GM23338 (cell line): ENCODE measurements at regions not wholly inside any gene's neighbourhood (a gene's known extent, or its start where the extent isn't known, plus 50 kb on each side); places are given as distances from the start of the nearest gene placed in this dataset.
A peak's percentile ranks its signal among the peaks of the same experiment; 100 is the strongest.

ENCODE experiments used
- ATAC-seq: fragments of 200-7000 bp; cut with Tn5 transposase; 3 replicates; pipeline ENCODE4 v1.9.1; 2020
- DNase-seq: peaks from one replicate; pipeline ENCODE4 v3.0.0-alpha.2; 2015; ENCODE audit warnings: low spot score
- H2AFZ ChIP-seq: fragments of 200-600 bp; sonication (generic); 2 replicates; pipeline ENCODE4 v1.8.0; 2016; ENCODE audit warnings: antibody characterized with exemption, mild to moderate bottlenecking, moderate library complexity
- H3F3A ChIP-seq: fragments of 200-600 bp; sonication (generic); replicated peaks from 2 replicates; pipeline ENCODE4 v1.8.0; 2017; ENCODE audit warnings: antibody characterized with exemption, mixed run types, low read depth
- H3K27ac ChIP-seq: fragments of 200-600 bp; sonication (generic); 2 replicates; pipeline ENCODE4 v1.6.1; 2016; ENCODE audit warnings: low read depth
- H3K27me3 ChIP-seq: fragments of 200-600 bp; sonication (generic); 2 replicates; pipeline ENCODE4 v1.8.0; 2016; ENCODE audit warnings: mild to moderate bottlenecking, mixed run types, moderate library complexity; ENCODE audit not compliant: insufficient read depth
- H3K36me3 ChIP-seq: fragments of 200-600 bp; sonication (generic); 2 replicates; pipeline ENCODE4 v1.8.0; 2016; ENCODE audit warnings: mild to moderate bottlenecking; ENCODE audit not compliant: insufficient read depth
- H3K4me1 ChIP-seq: fragments of 200-600 bp; sonication (generic); 2 replicates; pipeline ENCODE4 v1.8.0; 2016; ENCODE audit warnings: mild to moderate bottlenecking, moderate library complexity; ENCODE audit not compliant: insufficient read depth
- H3K4me2 ChIP-seq: fragments of 200-600 bp; sonication (generic); 2 replicates; pipeline ENCODE4 v1.7.1; 2017; ENCODE audit warnings: mixed run types
- H3K4me3 ChIP-seq: fragments of 200-600 bp; sonication (generic); 2 replicates; pipeline ENCODE4 v1.6.1; 2016; ENCODE audit warnings: mixed run types
- H3K79me2 ChIP-seq: fragments of 200-600 bp; sonication (generic); replicated peaks from 2 replicates; pipeline ENCODE4 v1.8.0; 2017; ENCODE audit warnings: mild to moderate bottlenecking; ENCODE audit not compliant: insufficient read depth
- H3K9me2 ChIP-seq: fragments of 200-600 bp; sonication (generic); 2 replicates; pipeline ENCODE4 v1.8.0; 2017; ENCODE audit not compliant: insufficient read depth
- H4K20me1 ChIP-seq: fragments of 200-600 bp; sonication (generic); replicated peaks from 2 replicates; pipeline ENCODE4 v1.8.0; 2017; ENCODE audit warnings: mild to moderate bottlenecking; ENCODE audit not compliant: insufficient read depth
- H3K27ac Mint-ChIP-seq: 2 replicates; pipeline ENCODE4 v1.8.0; 2020; ENCODE audit warnings: inconsistent platforms, mild to moderate bottlenecking, moderate library complexity, mixed read lengths
- H3K27me3 Mint-ChIP-seq: 3 replicates; pipeline ENCODE4 v1.8.0; 2022; ENCODE audit warnings: low read depth, mild to moderate bottlenecking, moderate library complexity, mixed read lengths, inconsistent platforms; ENCODE audit not compliant: insufficient read depth, poor library complexity
- H3K36me3 Mint-ChIP-seq: 3 replicates; pipeline ENCODE4 v1.8.0; 2021; ENCODE audit warnings: low read depth, mild to moderate bottlenecking, inconsistent platforms, moderate library complexity, mixed read lengths
- H3K4me1 Mint-ChIP-seq: 3 replicates; pipeline ENCODE4 v1.8.0; 2020; ENCODE audit warnings: mild to moderate bottlenecking, inconsistent platforms, mixed read lengths
- H3K4me3 Mint-ChIP-seq: 3 replicates; pipeline ENCODE4 v1.8.0; 2021; ENCODE audit warnings: moderate library complexity, mild to moderate bottlenecking, inconsistent platforms, mixed read lengths
- H3K9me3 Mint-ChIP-seq: 3 replicates; pipeline ENCODE4 v1.8.0; 2020; ENCODE audit warnings: moderate library complexity, mild to moderate bottlenecking, inconsistent platforms, mixed read lengths
- EZH2 ChIP-seq: fragments of 200-600 bp; sonication (generic); IDR thresholded peaks from one replicate; pipeline ENCODE4 v1.8.0; 2017; ENCODE audit warnings: antibody characterized with exemption, mild to moderate bottlenecking, low read depth; ENCODE audit not compliant: unreplicated experiment
- EZH2phosphoT487 ChIP-seq: fragments of 200-600 bp; sonication (generic); IDR thresholded peaks from one replicate; pipeline ENCODE4 v1.8.1; 2018; ENCODE audit warnings: antibody characterized with exemption; ENCODE audit not compliant: unreplicated experiment
- JUNB ChIP-seq: IDR thresholded peaks from one replicate; pipeline ENCODE4 v1.6.1; 2016; ENCODE audit warnings: antibody characterized with exemption; ENCODE audit not compliant: unreplicated experiment
- NANOG ChIP-seq: IDR thresholded peaks from 2 replicates; pipeline ENCODE4 v1.6.1; 2016; ENCODE audit warnings: antibody characterized with exemption, borderline replicate concordance
- POLR2AphosphoS5 ChIP-seq: IDR thresholded peaks from 2 replicates; pipeline ENCODE4 v1.6.1; 2016; ENCODE audit warnings: antibody characterized with exemption, low read depth
- STAT1 ChIP-seq: IDR thresholded peaks from one replicate; pipeline ENCODE4 v1.6.1; 2016; ENCODE audit warnings: antibody characterized with exemption; ENCODE audit not compliant: unreplicated experiment
- ZNF114 ChIP-seq: fragments of 250-450 bp; sonication (Bioruptor Pico); IDR thresholded peaks from 2 replicates; pipeline ENCODE4 v1.5.0; 2020; ENCODE audit warnings: mild to moderate bottlenecking, moderate library complexity
- TF ChIP-seq, protein P1 (sequence below): IDR thresholded peaks from one replicate; pipeline ENCODE4 v1.6.1; 2018; ENCODE audit warnings: antibody characterized with exemption; ENCODE audit not compliant: unreplicated experiment
- TF ChIP-seq, protein P2 (sequence below): IDR thresholded peaks from 2 replicates; pipeline ENCODE4 v1.6.1; 2016; ENCODE audit warnings: antibody characterized with exemption

DNA sequence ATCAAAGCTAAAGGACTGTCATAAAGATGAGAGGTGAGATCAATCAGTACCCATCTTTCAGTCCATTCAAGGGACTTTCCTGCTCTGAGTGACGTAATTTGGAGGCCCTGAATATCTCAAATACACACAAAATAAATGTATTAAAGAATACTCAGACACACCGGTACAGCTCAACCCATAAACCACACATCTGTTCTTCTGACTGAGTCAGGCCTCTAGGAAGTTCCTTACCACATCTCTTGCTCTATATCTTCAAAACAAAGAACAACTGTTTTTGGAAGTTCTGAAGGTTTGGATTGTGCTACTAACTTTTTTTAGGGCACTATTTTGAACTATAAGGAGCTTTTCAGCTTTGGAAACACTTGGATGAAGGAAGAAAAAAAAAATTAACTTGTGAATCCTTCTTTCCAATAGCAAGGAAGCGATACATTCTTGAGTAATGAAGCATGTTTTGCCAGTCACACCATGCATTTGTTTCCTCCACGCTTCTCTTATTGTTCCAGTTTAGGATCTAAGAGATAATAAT lies 866.5 kb upstream of the VRK2 start:
- no peaks in the 10 kb centered on the region for H3K79me2 ChIP-seq
- H3K27me3 Mint-ChIP-seq: no peaks in the 10 kb centered on the region
- no peak overlapping the region for H3K4me3 Mint-ChIP-seq
- H4K20me1 ChIP-seq: no peaks in the 10 kb centered on the region
- TF ChIP-seq STAT1: no peak
- TF ChIP-seq JUNB: no peak
- no peak for TF ChIP-seq NANOG
- TF ChIP-seq, protein P1, sequence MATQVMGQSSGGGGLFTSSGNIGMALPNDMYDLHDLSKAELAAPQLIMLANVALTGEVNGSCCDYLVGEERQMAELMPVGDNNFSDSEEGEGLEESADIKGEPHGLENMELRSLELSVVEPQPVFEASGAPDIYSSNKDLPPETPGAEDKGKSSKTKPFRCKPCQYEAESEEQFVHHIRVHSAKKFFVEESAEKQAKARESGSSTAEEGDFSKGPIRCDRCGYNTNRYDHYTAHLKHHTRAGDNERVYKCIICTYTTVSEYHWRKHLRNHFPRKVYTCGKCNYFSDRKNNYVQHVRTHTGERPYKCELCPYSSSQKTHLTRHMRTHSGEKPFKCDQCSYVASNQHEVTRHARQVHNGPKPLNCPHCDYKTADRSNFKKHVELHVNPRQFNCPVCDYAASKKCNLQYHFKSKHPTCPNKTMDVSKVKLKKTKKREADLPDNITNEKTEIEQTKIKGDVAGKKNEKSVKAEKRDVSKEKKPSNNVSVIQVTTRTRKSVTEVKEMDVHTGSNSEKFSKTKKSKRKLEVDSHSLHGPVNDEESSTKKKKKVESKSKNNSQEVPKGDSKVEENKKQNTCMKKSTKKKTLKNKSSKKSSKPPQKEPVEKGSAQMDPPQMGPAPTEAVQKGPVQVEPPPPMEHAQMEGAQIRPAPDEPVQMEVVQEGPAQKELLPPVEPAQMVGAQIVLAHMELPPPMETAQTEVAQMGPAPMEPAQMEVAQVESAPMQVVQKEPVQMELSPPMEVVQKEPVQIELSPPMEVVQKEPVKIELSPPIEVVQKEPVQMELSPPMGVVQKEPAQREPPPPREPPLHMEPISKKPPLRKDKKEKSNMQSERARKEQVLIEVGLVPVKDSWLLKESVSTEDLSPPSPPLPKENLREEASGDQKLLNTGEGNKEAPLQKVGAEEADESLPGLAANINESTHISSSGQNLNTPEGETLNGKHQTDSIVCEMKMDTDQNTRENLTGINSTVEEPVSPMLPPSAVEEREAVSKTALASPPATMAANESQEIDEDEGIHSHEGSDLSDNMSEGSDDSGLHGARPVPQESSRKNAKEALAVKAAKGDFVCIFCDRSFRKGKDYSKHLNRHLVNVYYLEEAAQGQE: no peak
- TF ChIP-seq ZNF114 (CRISPR knock-in tag): no peak
- no peaks in the 10 kb centered on the region for H3K36me3 Mint-ChIP-seq
- H3K4me1 Mint-ChIP-seq: peaks cover 13% of the 10 kb centered on the region
- peaks cover 5% of the 10 kb centered on the region for H3K4me1 ChIP-seq
- H3K27ac Mint-ChIP-seq: no peak overlapping the region
- no peaks in the 10 kb centered on the region for H3K9me2 ChIP-seq
- ATAC-seq: no peak
- H3K4me2 ChIP-seq: no peak overlapping the region
- H3K27me3 ChIP-seq: no peaks in the 10 kb centered on the region
- DNase-seq: no peak
- no peak overlapping the region for H3K4me3 ChIP-seq
- no peaks in the 10 kb centered on the region for H3F3A ChIP-seq
- no peak overlapping the region for H3K27ac ChIP-seq
- no peaks in the 10 kb centered on the region for H3K36me3 ChIP-seq
- peak overlapping the region; percentile 43; the same call in 1 of the 2 replicates for H2AFZ ChIP-seq
- H3K9me3 Mint-ChIP-seq: no peaks in the 10 kb centered on the region

DNA sequence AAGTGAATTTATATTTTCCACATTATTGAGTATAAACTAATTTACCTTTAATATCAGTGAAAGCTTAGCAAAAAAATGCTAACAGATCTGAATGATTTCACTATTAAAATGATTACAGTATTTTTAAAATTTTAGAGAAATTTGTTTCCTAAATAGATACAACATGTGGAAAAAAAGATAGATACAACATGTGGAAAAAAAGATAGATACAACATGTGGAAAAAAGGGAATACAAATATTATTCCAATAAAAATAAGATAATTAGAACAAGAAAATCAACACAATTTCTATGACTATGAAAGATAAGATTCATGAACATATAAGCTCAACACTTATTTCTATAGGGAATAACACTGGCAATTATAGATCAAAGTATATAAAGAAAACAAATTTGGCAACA lies 865.9 kb upstream of the VRK2 start:
- no peak for DNase-seq
- H2AFZ ChIP-seq: no peak overlapping the region
- Mint-ChIP-seq H3K36me3 (no peaks in the 10 kb centered on the region), H3K27ac (no peak overlapping the region), H3K4me3 (no peak overlapping the region), H3K9me3 (no peaks in the 10 kb centered on the region), H3K4me1 (peaks cover 19% of the 10 kb centered on the region), H3K27me3 (no peaks in the 10 kb centered on the region)
- H4K20me1 ChIP-seq: no peaks in the 10 kb centered on the region
- no peaks in the 10 kb centered on the region for H3K79me2 ChIP-seq
- no peak for ATAC-seq
- peaks cover 5% of the 10 kb centered on the region for H3K4me1 ChIP-seq
- TF ChIP-seq EZH2 (no peak), ZNF114 (CRISPR knock-in tag) (no peak)
- H3K27ac ChIP-seq: no peak overlapping the region
- no peaks in the 10 kb centered on the region for H3K27me3 ChIP-seq
- H3K9me2 ChIP-seq: no peaks in the 10 kb centered on the region
- no peak overlapping the region for H3K4me3 ChIP-seq
- H3F3A ChIP-seq: no peaks in the 10 kb centered on the region
- H3K4me2 ChIP-seq: no peak overlapping the region
- no peaks in the 10 kb centered on the region for H3K36me3 ChIP-seq

DNA sequence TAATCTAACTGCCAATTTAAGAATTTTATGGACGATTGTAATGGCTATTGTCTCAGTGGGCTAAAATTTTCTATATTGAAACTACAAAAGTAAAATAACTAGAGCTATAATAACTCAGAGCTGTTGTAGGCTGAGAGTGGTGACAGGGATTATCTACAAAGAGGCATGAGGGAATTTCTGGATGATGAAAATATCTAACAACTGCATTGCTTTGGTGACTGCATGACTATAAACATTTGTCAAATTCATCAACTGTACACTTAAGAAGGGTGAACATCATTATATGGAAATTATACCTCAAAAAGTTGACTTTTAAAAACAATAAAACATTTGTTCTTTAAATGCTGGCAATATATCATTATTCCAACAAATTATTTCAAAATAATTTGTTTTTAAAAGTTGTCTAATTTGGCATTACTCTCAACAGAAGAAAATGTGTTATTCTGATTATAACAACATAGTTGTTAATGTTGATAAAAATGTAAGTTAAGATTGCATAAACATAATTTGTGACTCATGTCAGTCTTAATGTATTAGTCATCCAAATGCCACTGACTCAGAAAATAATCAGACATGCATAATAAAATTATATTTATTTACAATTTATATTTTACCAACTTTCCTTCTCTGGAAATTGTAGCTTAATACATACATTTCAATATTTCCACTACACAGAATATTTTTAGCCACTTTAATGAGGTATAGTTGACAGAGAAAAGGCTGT lies 865.1 kb upstream of the VRK2 start:
- Histone ChIP-seq H4K20me1 (no peaks in the 10 kb centered on the region), H2AFZ (no peak overlapping the region), H3K27ac (no peak overlapping the region), H3K4me3 (no peak overlapping the region), H3K36me3 (no peaks in the 10 kb centered on the region), H3K4me2 (no peak overlapping the region), H3K79me2 (no peaks in the 10 kb centered on the region), H3K4me1 (peaks cover 5% of the 10 kb centered on the region), H3K27me3 (no peaks in the 10 kb centered on the region), H3K9me2 (no peaks in the 10 kb centered on the region), H3F3A (no peaks in the 10 kb centered on the region)
- H3K27me3 Mint-ChIP-seq: no peaks in the 10 kb centered on the region
- H3K36me3 Mint-ChIP-seq: no peaks in the 10 kb centered on the region
- no peaks in the 10 kb centered on the region for H3K9me3 Mint-ChIP-seq
- no peak for ATAC-seq
- DNase-seq: no peak
- no peak overlapping the region for H3K27ac Mint-ChIP-seq
- TF ChIP-seq JUNB (no peak), ZNF114 (CRISPR knock-in tag) (no peak), POLR2AphosphoS5 (no peak), NANOG (no peak), EZH2 (no peak), STAT1 (no peak), EZH2phosphoT487 (no peak)
- TF ChIP-seq, protein P2, sequence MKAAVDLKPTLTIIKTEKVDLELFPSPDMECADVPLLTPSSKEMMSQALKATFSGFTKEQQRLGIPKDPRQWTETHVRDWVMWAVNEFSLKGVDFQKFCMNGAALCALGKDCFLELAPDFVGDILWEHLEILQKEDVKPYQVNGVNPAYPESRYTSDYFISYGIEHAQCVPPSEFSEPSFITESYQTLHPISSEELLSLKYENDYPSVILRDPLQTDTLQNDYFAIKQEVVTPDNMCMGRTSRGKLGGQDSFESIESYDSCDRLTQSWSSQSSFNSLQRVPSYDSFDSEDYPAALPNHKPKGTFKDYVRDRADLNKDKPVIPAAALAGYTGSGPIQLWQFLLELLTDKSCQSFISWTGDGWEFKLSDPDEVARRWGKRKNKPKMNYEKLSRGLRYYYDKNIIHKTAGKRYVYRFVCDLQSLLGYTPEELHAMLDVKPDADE: no peak
- no peak overlapping the region for H3K4me3 Mint-ChIP-seq
- peaks cover 24% of the 10 kb centered on the region for H3K4me1 Mint-ChIP-seq
